ENCODE measurements at regions not wholly inside any gene's neighbourhood (a gene's known extent, or its start where the extent isn't known, plus 50 kb on each side); places are given as distances from the start of the nearest gene placed in this dataset.

DNA sequence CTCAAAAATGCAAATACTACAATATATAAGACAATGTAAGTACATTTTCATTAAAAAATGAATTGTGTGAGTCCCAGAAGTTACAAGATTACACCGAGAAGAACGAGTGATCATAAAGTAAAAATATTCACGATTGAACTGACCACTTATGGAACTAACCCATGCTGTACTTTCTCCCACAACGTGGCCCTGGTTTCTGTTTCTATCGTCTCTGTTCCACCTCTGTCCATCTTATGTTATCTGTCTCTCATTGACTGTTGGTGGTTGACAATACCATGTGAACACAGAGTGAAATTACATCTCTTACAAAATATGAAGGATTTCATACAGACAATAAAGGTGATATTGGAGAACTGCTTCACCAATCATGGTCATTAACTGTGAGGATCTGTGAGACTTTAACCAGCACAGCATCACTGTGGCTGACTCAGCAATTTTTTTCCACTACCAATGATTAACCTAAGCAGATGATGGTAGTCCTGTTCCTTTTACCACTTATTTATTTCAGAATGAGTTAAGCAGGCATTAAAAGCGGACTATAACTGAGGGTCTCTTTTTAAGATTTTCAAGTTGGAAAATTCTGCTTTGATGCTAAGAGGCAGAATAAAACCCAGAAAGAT, 165.1 kb downstream of the TGFB2 start:
- H3K4me3 ChIP-seq, result no peak overlapping the region
- H3K27me3 ChIP-seq (ENCODE audit: low read depth), result no peaks in the 10 kb centered on the region
- TF ChIP-seq, protein P1, sequence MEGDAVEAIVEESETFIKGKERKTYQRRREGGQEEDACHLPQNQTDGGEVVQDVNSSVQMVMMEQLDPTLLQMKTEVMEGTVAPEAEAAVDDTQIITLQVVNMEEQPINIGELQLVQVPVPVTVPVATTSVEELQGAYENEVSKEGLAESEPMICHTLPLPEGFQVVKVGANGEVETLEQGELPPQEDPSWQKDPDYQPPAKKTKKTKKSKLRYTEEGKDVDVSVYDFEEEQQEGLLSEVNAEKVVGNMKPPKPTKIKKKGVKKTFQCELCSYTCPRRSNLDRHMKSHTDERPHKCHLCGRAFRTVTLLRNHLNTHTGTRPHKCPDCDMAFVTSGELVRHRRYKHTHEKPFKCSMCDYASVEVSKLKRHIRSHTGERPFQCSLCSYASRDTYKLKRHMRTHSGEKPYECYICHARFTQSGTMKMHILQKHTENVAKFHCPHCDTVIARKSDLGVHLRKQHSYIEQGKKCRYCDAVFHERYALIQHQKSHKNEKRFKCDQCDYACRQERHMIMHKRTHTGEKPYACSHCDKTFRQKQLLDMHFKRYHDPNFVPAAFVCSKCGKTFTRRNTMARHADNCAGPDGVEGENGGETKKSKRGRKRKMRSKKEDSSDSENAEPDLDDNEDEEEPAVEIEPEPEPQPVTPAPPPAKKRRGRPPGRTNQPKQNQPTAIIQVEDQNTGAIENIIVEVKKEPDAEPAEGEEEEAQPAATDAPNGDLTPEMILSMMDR (IDR thresholded peaks at IDR 0.05; ENCODE audit: borderline replicate concordance), result no peak
- H3K4me1 ChIP-seq, result no peaks in the 10 kb centered on the region
- H3K27ac ChIP-seq (replicated peaks), result no peak overlapping the region
- intact Hi-C loops (cut with micrococcal nuclease), result no loop called here
- no peak for DNase-seq
- H3K9me3 ChIP-seq (replicated peaks), result peaks cover 23% of the 10 kb centered on the region
- no peaks in the 10 kb centered on the region for H3K36me3 ChIP-seq

DNA sequence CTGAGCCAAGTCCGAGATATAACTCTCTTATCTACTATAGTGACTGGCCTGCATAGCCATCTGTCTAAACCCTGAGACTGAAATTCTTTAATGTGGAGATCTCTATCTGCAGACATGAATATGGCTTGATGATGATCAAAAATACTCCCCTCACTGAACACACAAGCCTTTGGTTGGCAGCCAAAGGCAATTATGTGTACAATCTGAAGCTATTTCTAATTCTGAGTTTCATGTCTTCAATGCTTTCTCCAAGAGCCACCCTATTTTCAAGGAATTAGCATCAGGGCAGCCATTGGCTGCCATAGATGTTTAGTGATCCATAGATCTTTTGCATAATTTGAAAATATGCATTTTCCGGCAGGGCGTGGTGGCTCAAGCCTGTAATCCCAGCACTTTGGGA, 168.2 kb downstream of the TGFB2 start:
- Histone ChIP-seq H3K9me3 (replicated peaks) (peaks cover 4% of the 10 kb centered on the region), H3K4me3 (no peak overlapping the region), H3K27ac (replicated peaks) (no peak overlapping the region), H3K36me3 (no peaks in the 10 kb centered on the region), H3K4me1 (no peaks in the 10 kb centered on the region), H3K27me3 (ENCODE audit: low read depth) (no peaks in the 10 kb centered on the region)
- DNase-seq, result no peak
- TF ChIP-seq, protein P1 (IDR thresholded peaks at IDR 0.05; ENCODE audit: borderline replicate concordance), result no peak
- intact Hi-C loops (cut with micrococcal nuclease), result no loop called here

DNA sequence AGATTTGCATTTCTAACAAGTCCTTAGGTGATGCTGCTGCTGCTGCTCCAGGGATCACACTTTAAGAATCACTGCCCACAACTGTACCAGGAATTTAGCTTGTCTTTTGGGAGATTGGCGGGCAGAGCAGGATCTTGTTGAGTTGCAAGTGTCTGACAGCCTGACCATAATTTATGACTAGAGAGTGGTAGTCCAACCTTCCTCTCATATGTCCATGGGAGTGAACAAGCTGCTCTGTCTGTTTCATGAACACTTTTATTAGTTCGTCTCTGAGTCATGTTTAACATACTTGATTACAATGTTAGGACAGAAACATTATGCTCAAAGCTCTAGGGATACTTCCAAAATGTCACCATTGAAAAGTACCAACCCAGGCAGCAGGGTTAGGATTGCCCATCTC, 169.6 kb downstream of the TGFB2 start:
- Histone ChIP-seq H3K27me3 (ENCODE audit: low read depth) (no peaks in the 10 kb centered on the region), H3K4me3 (no peak overlapping the region), H3K36me3 (no peaks in the 10 kb centered on the region), H3K27ac (replicated peaks) (no peak overlapping the region), H3K4me1 (no peaks in the 10 kb centered on the region), H3K9me3 (replicated peaks) (no peaks in the 10 kb centered on the region)
- intact Hi-C loops (cut with micrococcal nuclease), result no loop called here
- DNase-seq, result no peak
- TF ChIP-seq, protein P1 (IDR thresholded peaks at IDR 0.05; ENCODE audit: borderline replicate concordance), result no peak

DNA sequence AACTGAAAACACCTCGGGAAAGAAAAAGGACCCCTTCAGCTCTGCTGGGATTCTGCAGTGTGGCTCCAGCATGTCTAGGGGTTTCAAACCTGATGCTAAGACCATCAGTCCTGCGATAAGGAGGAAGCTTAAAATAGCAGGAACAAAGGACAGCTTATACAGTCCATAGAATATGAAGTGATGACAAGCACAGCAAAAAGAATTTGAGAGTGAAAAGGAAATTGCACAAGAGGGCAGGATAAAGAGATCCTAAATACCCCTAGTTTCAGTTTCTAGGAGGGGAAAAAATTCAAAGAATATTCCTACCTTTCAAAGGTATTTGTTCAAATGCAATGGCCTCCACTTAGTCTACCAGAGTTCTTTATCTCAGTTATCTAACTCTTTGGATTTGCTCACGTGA, 171.4 kb downstream of the TGFB2 start:
- no peaks in the 10 kb centered on the region for H3K9me3 ChIP-seq (replicated peaks)
- H3K27me3 ChIP-seq (ENCODE audit: low read depth), result no peaks in the 10 kb centered on the region
- intact Hi-C loops (cut with micrococcal nuclease), result no loop called here
- H3K4me1 ChIP-seq, result no peaks in the 10 kb centered on the region
- no peak for DNase-seq
- H3K27ac ChIP-seq (replicated peaks), result no peak overlapping the region
- TF ChIP-seq, protein P1 (IDR thresholded peaks at IDR 0.05; ENCODE audit: borderline replicate concordance), result no peak
- H3K4me3 ChIP-seq, result no peak overlapping the region
- no peaks in the 10 kb centered on the region for H3K36me3 ChIP-seq

DNA sequence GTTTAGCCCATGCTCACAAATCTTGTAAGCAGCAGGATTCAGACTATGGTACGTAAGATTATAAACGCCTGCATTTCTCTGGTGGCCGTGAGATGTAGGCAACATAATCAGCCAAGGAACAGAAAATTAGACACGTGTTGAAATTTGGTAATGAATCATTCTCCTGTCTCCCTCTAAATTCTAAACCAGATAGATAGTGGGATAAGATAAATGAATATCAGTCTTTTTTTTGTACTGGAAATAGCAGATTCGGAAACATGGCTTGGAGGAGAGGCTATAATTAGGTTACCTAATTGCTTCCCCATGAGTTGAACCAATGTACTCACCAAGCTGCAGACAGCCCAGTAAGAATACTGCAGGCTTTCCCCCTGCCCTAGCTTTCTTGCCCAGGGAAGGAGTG, 172.3 kb downstream of the TGFB2 start:
- intact Hi-C loops (cut with micrococcal nuclease), result no loop called here
- H3K4me3 ChIP-seq, result no peak overlapping the region
- no peak overlapping the region for H3K27ac ChIP-seq (replicated peaks)
- H3K4me1 ChIP-seq, result no peaks in the 10 kb centered on the region
- DNase-seq, result no peak
- H3K36me3 ChIP-seq, result no peaks in the 10 kb centered on the region
- H3K27me3 ChIP-seq (ENCODE audit: low read depth), result no peaks in the 10 kb centered on the region
- H3K9me3 ChIP-seq (replicated peaks), result no peaks in the 10 kb centered on the region
- TF ChIP-seq, protein P1 (IDR thresholded peaks at IDR 0.05; ENCODE audit: borderline replicate concordance), result no peak

All from left ventricle myocardium inferior (tissue), 1 donor.